ENCODE measurements at regions not wholly inside any gene's neighbourhood (a gene's known extent, or its start where the extent isn't known, plus 50 kb on each side); places are given as distances from the start of the nearest gene placed in this dataset.

DNA sequence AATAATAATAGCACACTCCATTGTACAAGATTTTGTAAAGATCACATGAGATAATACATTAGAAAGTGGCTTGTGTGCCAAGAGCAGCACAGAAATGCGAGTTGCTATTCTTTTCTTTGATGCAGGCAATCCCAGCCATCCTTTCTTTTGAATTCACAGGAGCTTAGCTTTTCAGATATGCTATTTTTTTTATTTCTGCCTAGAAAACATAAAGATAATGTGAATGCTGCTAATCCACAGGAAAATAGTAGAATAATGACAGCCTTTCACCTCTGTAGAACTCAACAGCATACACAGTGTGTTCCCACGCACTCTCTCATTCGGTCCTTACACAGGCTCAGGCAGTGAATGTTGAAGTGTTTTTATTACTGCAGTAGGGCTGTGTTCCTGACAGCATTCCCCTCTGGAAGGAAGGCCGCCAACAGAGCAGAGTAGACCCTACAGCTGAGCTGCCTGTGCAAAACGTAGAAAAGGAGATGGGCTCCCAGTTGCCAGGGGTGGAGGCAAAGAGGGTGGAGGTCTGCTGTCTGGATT lies 138.8 kb upstream of the TAPT1 start:
- DNase-seq: no peak

DNA sequence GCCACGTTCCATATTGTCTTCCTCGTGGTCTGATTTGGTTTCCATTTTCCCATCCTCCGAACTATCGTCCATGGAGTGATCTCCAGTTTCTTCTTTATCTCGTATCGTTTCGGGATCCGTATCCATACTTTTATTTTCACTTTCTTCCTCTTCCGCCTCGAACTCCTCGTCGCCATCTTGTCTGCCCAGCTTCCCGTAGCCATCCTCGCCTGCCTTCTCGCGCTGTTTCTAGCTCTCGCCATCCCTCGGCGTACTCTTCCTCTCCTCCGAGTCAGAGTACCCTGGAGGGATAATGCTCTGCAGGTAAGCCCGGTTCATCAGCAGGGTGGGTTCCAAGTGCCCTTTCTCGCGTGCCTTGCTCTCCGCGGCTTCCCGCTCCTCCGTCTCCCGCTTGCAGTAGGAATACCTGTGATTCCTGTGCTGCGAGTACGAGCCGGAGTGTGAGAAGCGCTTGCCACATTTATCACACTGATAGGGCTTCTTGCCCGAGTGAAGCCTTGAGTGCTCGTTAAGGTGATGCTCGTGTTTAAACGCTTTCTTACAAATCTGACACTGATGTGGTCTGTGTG lies 134.5 kb upstream of the TAPT1 start:
- no peak for DNase-seq

DNA sequence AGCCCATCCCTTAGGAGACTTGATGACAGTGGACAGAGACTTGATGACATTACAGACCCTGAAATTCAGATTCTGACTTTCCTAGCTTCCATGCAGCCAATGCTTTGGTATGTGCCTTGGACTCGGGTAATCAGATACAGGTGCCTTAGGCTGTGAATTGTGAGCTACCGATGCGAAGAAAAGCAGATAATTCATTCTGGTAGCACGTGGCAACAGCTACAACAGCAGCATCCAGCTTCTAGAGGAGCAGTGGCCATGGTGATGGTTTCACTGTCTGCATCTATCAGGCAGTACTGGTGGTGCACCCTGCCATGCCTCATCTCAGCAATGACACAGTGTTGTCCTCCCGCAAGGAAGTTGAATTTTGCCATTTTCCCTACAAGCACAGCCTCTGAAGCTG lies 126.9 kb upstream of the TAPT1 start:
- no peak for DNase-seq

DNA sequence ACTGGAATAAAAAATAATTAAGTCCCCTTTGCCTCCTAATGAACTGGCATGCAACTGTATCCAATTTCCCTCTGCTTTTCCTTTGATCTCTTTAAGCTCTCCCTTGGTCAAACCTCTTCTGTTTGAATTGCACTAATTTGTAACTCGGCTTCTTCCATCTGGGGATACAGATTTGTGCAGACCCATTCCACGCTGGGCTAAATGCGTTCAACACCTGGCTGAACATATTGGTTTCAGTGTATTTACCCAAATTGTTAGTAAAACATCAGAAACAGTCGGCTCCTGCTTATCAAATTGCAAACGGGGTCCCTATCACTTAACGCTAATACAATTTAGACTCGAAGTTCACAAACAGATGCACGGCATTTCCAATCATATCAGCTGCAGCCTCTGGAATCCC lies 124.9 kb upstream of the TAPT1 start:
- DNase-seq: no peak

GRCh38 chr4:16344853-16345252 lies 118.6 kb upstream of the TAPT1 start:
- DNase-seq: no peak

GRCh38 chr4:16337936-16338335 lies 111.7 kb upstream of the TAPT1 start:
- no peak for DNase-seq

GRCh38 chr4:16334601-16335000 lies 108.3 kb upstream of the TAPT1 start:
- no peak for DNase-seq

DNA sequence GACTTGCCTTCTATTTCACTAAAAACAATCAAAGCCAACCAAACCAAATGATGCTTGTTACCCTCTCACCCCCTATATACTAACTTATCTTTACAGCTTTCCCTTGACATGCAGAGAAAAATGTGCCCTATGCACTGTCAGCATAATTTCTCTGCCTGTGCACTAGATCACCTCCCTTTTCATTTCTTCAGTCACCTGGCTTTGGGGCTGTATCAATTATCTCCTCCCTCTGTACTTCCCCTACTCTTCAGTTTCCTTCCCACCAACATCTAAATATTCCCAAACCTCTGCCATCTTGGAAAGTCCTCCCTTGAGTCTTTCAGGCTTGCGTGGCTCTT lies 103.5 kb upstream of the TAPT1 start:
- DNase-seq: no peak

GRCh38 chr4:16329125-16329796 lies 103.0 kb upstream of the TAPT1 start:
- no peak for DNase-seq

- no peak for DNase-seq
These were observed 95.9 kb upstream of the TAPT1 start for GRCh38 chr4:16322183-16322582.

GRCh38 chr4:16315456-16315855 lies 89.2 kb upstream of the TAPT1 start:
- DNase-seq: peak; percentile 70

DNA sequence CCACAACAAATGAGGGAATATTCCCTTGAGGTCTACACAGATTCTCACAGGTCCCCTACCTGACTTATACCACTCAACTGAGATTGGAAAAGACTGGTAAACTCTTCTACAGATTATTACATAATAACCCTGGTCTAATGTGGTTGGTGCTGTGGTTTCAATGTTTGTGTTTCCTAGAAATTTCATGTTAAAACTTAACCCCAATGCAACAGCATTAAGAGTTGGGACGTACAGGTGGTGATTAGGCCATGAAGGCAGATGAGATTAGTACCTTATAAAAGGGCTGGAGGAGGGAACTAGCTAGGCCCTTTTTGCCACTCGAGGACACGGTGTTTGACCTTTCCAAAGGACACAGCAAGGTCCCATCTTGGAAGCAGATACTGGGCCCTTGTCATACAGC lies 84.3 kb upstream of the TAPT1 start:
- DNase-seq: no peak

DNA sequence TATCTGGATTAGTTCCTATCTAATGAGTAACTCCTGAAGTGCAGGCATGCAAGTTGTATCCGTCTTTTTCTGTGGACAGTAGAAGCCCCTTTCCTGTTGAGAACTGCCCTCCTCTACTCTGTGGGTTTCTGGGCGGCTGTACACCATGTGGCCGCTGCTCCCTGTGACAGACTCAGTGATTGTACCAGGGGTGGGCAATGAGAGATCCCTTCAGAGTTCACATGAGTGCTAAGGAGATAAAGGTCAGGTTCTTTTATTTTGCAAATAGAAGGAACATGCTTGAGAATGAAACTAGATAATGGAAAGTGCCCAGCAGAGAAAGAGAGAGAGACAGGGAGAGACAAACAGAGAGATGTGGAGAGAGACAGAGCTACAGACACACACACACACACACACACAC lies 76.4 kb upstream of the TAPT1 start:
- DNase-seq: no peak

GRCh38 chr4:16297003-16297402 lies 70.7 kb upstream of the TAPT1 start:
- no peak for DNase-seq

GRCh38 chr4:16294455-16294854 lies 68.2 kb upstream of the TAPT1 start:
- DNase-seq: no peak

- DNase-seq: no peak
These were observed 67.1 kb upstream of the TAPT1 start for GRCh38 chr4:16293210-16293838.

DNA sequence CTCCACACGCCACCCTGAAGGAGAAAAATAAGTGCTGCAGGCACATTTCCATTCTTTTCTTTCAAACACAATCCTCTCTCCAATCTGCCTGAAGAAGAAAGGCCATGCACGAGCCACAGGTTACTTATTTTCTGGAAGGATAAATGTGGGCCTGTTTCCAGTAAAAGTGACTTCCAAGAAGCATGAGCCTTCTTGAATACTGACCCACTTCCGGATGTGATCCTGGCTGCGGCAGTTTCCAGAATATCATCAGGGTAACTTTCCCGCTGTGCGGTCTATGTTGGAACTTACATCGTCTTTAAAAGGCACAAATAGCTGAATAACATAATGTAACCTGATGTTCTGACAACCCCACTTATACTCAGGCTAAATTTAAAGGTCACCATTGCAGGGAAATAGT lies 66.3 kb upstream of the TAPT1 start:
- DNase-seq: no peak

DNA sequence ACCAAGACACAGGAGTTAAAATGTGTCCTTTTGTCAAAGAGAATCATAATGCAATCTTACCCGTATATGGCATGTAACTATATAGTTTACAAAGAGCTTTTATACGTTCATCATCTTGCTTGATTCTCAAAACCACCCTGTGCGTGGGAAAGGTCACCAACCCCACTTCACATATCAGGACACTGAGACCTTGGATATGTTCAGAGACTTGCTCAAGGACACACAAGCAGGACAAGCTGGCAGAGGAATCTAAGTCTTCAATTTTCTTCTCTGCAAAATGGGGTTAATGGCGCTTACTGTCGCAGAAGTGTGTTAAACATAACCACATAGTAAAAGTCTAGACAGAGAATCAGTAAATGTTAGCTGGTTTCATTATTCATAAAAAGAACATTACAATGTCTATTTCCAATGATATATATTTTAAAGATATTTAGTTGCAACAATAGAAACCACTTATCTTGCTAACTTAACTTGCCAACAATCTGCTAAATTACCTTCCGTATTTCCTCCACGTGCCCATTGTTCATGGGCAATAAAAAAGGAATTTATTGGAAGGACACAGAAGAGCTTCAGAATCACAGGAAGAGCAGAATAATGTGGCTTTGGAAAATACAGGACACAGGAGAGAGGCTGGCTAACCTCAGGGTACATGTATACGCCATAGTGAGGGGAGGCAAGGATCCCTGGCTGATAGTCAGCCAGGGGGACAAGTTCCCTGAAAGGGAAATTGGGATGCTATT lies 64.6 kb upstream of the TAPT1 start:
- DNase-seq: no peak

GRCh38 chr4:16289897-16290554 lies 63.8 kb upstream of the TAPT1 start:
- peak; percentile 79 for DNase-seq

GRCh38 chr4:16284050-16284449 lies 57.8 kb upstream of the TAPT1 start:
- DNase-seq: no peak

GRCh38 chr4:16278178-16278577 lies 51.9 kb upstream of the TAPT1 start:
- no peak for DNase-seq
